ENCODE measurements at regions not wholly inside any gene's neighbourhood (a gene's known extent, or its start where the extent isn't known, plus 50 kb on each side); places are given as distances from the start of the nearest gene placed in this dataset.
"Not testable (repeated sequence)": the region's sequence is repeated elsewhere in the genome, so short reads cannot be mapped to it uniquely, and the experiment has no call there.

DNA sequence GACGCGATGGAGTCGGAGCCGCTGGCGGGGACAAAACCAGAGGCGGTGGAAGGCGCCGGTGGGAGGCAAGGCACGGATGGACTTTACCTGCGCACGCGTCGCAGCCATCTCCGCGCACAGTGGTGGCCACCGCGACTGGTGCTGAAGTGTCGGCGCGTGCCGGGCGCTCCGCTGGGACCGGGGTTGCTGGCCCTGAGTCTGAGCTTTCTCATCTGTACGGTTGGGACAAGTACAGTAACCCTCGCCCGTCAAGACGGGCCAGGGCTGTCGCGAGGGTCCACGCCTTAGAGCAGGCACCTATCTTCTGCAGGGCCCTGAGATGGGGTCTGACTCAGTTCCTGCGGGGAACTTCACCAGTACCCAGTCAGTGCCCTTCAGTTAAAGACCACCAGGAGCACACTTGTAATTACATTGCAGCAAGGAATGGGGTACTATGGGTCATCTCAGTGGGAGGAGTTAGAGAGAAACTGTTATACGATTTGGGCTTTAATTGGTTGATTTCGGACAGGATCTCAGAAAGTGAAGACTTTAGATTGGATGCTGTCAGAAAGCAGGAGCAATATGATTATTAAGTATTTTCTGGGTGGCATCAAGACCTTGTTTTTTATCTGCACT, 385.6 kb downstream of the SPATA31A6 start:
- BruUV-seq (replicated peaks); H2AFZ ChIP-seq (ENCODE audit: low read depth, low read length); DNase-seq (ENCODE audit: extremely low read depth in 1 of 4, low spot score in 3 of 4); H3K9me1 ChIP-seq (ENCODE audit: control insufficient read depth, insufficient read depth, low read length); H3K4me1 ChIP-seq (replicated peaks in 1 of 2; ENCODE audit: control insufficient read depth in 2 of 2, insufficient read depth in 2 of 2, low read length in 2 of 2); H3K27me3 ChIP-seq (ENCODE audit: control insufficient read depth in 2 of 2, insufficient read depth in 2 of 2, low read length in 2 of 2); H3K79me2 ChIP-seq (ENCODE audit: control insufficient read depth, insufficient read depth, low read length); H3K4me2 ChIP-seq (ENCODE audit: insufficient read depth, low read length); H3K4me3 ChIP-seq; POLR2A ChIA-PET; H3K9ac ChIP-seq (ENCODE audit: insufficient read depth in 1 of 2, low read depth in 2 of 2, low read length in 2 of 2); H3K9me3 ChIP-seq (replicated peaks; ENCODE audit: control insufficient read depth, insufficient read depth, low read depth, low read length); H3K27ac ChIP-seq (ENCODE audit: extremely low read depth, low read depth, low read length); H4K20me1 ChIP-seq (replicated peaks; ENCODE audit: control insufficient read depth, insufficient read depth, low read length); H3K36me3 ChIP-seq (ENCODE audit: control insufficient read depth, insufficient read depth, low read length); FAIRE-seq; ATAC-seq; intact Hi-C loops (cut with micrococcal nuclease); CTCF ChIA-PET (ENCODE audit: low intra/inter-chr PET ratio): not testable (repeated sequence)
- no CpG with 5 or more reads among the region's 34 CpGs for WGBS (ENCODE audit: insufficient coverage, low coverage, missing lambda C conversion rate)
- in situ Hi-C loops (cut with MboI), result loop anchor here (25.0 kb wide), 1 partner anchor 168 kb away; no protein-coding TSS in a partner anchor

DNA sequence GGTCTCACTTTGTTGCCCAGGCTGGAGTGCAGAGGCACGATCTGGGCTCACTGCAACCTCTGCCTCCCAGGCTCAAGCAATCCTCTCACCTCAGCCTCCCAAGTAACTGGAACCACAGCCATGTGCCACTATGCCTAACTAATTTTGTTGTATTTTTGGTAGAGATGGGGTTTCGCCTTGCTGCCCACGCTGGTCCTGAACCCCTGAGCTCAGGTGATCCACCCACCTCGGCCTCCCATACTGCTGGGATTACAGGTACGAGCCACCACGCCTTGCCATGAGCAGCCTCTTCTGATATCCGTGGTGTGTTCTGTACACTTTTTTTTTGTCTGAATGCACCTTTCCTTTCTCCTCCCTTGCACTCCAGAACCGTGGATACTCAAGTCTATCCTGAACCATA, 394.4 kb downstream of the SPATA31A6 start:
- H3K4me1 ChIP-seq (replicated peaks in 1 of 2; ENCODE audit: control insufficient read depth in 2 of 2, insufficient read depth in 2 of 2, low read length in 2 of 2); BruUV-seq (replicated peaks); H3K9me1 ChIP-seq (ENCODE audit: control insufficient read depth, insufficient read depth, low read length); POLR2A ChIA-PET; H3K9ac ChIP-seq (ENCODE audit: insufficient read depth in 1 of 2, low read depth in 2 of 2, low read length in 2 of 2); DNase-seq (ENCODE audit: extremely low read depth in 1 of 4, low spot score in 3 of 4); ATAC-seq; H3K27ac ChIP-seq (ENCODE audit: extremely low read depth, low read depth, low read length); H3K9me3 ChIP-seq (replicated peaks; ENCODE audit: control insufficient read depth, insufficient read depth, low read depth, low read length); H3K27me3 ChIP-seq (ENCODE audit: control insufficient read depth in 2 of 2, insufficient read depth in 2 of 2, low read length in 2 of 2); in situ Hi-C loops (cut with MboI); H2AFZ ChIP-seq (ENCODE audit: low read depth, low read length); H3K4me3 ChIP-seq; H3K36me3 ChIP-seq (ENCODE audit: control insufficient read depth, insufficient read depth, low read length); FAIRE-seq; H4K20me1 ChIP-seq (replicated peaks; ENCODE audit: control insufficient read depth, insufficient read depth, low read length); CTCF ChIA-PET (ENCODE audit: low intra/inter-chr PET ratio); H3K4me2 ChIP-seq (ENCODE audit: insufficient read depth, low read length); intact Hi-C loops (cut with micrococcal nuclease); H3K79me2 ChIP-seq (ENCODE audit: control insufficient read depth, insufficient read depth, low read length): not testable (repeated sequence)
- WGBS (ENCODE audit: insufficient coverage, low coverage, missing lambda C conversion rate), result 5% methylated on average over 3 of the region's 8 CpGs
